GM23248 (cell line): ENCODE measurements at regions not wholly inside any gene's neighbourhood (a gene's known extent, or its start where the extent isn't known, plus 50 kb on each side); places are given as distances from the start of the nearest gene placed in this dataset.

Experiments
- EZH2 ChIP-seq: fragments of 200-600 bp; sonication (generic); IDR thresholded peaks from 2 replicates; pipeline ENCODE4 v1.6.1; 2018; ENCODE audit warnings: antibody characterized with exemption, mild to moderate bottlenecking; ENCODE audit not compliant: insufficient read depth, poor library complexity, severe bottlenecking
- EZH2phosphoT487 ChIP-seq: fragments of 200-600 bp; sonication (generic); IDR thresholded peaks from 2 replicates; pipeline ENCODE4 v1.6.1; 2018; ENCODE audit warnings: antibody characterized with exemption, moderate library complexity, mild to moderate bottlenecking, low read depth; ENCODE audit not compliant: insufficient read depth

- TF ChIP-seq EZH2: no peak
- TF ChIP-seq EZH2phosphoT487: no peak
These were observed 351.9 kb upstream of the TSHZ3 start for GRCh38 chr19:31701146-31701545.
